DOHH2 (cell line): ENCODE measurements at regions not wholly inside any gene's neighbourhood (a gene's known extent, or its start where the extent isn't known, plus 50 kb on each side); places are given as distances from the start of the nearest gene placed in this dataset.

Experiments
- H3F3A ChIP-seq: fragments of 200-600 bp; sonication (generic), shearing (Covaris generic); 2 replicates; pipeline ENCODE4 v1.6.0; 2016; ENCODE audit warnings: antibody characterized with exemption, mild to moderate bottlenecking; ENCODE audit not compliant: control insufficient read depth, insufficient read depth
- H3K27ac ChIP-seq: fragments of 200-600 bp; sonication (generic); 2 replicates; pipeline ENCODE4 v1.5.1; 2014; ENCODE audit warnings: low read depth, mild to moderate bottlenecking, low read length, moderate library complexity
- H3K27me3 ChIP-seq: fragments of 200-600 bp; sonication (generic); 2 replicates; pipeline ENCODE4 v1.6.1; 2014; ENCODE audit warnings: mild to moderate bottlenecking, low read length, mixed read lengths; ENCODE audit not compliant: control insufficient read depth
- H3K36me3 ChIP-seq: fragments of 200-600 bp; sonication (generic); 2 replicates; pipeline ENCODE4 v1.6.1; 2014; ENCODE audit warnings: mild to moderate bottlenecking, low read length, moderate library complexity, mixed read lengths; ENCODE audit not compliant: control insufficient read depth
- H3K4me1 ChIP-seq: fragments of 200-600 bp; sonication (generic); 2 replicates; pipeline ENCODE4 v1.6.1; 2014; ENCODE audit warnings: mild to moderate bottlenecking, low read length, mixed read lengths; ENCODE audit not compliant: control insufficient read depth
- H3K4me2 ChIP-seq: fragments of 200-600 bp; sonication (generic); 2 replicates; pipeline ENCODE4 v1.6.0; 2014; ENCODE audit warnings: mild to moderate bottlenecking, low read length, moderate library complexity
- H3K4me3 ChIP-seq: fragments of 200-600 bp; sonication (generic); 2 replicates; pipeline ENCODE4 v1.5.1; 2014; ENCODE audit warnings: mild to moderate bottlenecking, low read length, mixed read lengths
- H3K79me2 ChIP-seq: fragments of 200-600 bp; sonication (generic); 2 replicates; pipeline ENCODE4 v1.6.1; 2014; ENCODE audit warnings: mild to moderate bottlenecking, low read length, mixed read lengths; ENCODE audit not compliant: control insufficient read depth
- H3K9me2 ChIP-seq: fragments of 200-600 bp; sonication (generic); replicated peaks from 2 replicates; pipeline ENCODE4 v1.6.1; 2014; ENCODE audit warnings: mild to moderate bottlenecking, low read length, mixed read lengths; ENCODE audit not compliant: control insufficient read depth
- H3K9me3 ChIP-seq: fragments of 200-600 bp; sonication (generic); 2 replicates; pipeline ENCODE4 v1.6.1; 2014; ENCODE audit warnings: antibody characterized with exemption, low read length, mixed read lengths; ENCODE audit not compliant: control insufficient read depth, insufficient read depth
- H4K20me1 ChIP-seq: fragments of 200-600 bp; sonication (generic); 2 replicates; pipeline ENCODE4 v1.6.0; 2014; ENCODE audit warnings: low read depth, mild to moderate bottlenecking, antibody characterized with exemption, low read length, moderate library complexity; ENCODE audit not compliant: control insufficient read depth, insufficient read depth
- CTCF ChIP-seq: fragments of 200-600 bp; sonication (generic); IDR thresholded peaks from one replicate; pipeline ENCODE4 v1.5.1; 2014; ENCODE audit warnings: antibody characterized with exemption, mild to moderate bottlenecking, low read depth, low read length; ENCODE audit not compliant: poor library complexity, severe bottlenecking
- EZH2phosphoT487 ChIP-seq: fragments of 200-600 bp; sonication (generic); IDR thresholded peaks from 2 replicates; pipeline ENCODE4 v1.6.1; 2017; ENCODE audit warnings: borderline replicate concordance, mild to moderate bottlenecking, antibody characterized with exemption, low read length, moderate library complexity, mixed read lengths

- Histone ChIP-seq H3K4me1 (no peaks in the 10 kb centered on the region), H3K36me3 (no peaks in the 10 kb centered on the region), H4K20me1 (no peaks in the 10 kb centered on the region), H3K9me2 (no peaks in the 10 kb centered on the region), H3K27me3 (no peaks in the 10 kb centered on the region), H3K4me3 (no peak overlapping the region), H3K4me2 (no peak overlapping the region), H3K27ac (no peak overlapping the region), H3K79me2 (no peaks in the 10 kb centered on the region), H3F3A (no peaks in the 10 kb centered on the region), H3K9me3 (no peaks in the 10 kb centered on the region)
- TF ChIP-seq CTCF = no peak
- no peak for TF ChIP-seq EZH2phosphoT487
Measured at GRCh38 chr2:192719629-192720028, 524.9 kb upstream of the TMEFF2 start.

DNA sequence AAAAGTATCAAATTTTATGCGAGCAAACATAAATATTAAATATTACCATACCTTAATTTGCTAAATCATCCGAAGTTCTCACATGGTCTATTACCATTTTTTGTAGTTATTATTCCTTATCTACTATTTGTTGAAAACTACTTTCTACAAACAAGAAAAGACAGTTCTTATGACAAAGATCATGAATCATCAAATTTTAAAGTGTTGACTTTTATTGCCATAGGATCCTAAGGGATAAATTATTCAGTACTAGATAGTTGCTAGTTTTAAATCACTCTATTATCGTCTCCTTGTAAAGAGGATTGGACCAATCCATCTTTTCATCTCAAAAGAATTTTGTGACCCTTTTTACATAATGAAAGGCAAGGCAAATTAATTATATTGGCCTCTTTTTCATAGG, 523.6 kb upstream of the TMEFF2 start:
- Histone ChIP-seq H3K9me2 (no peaks in the 10 kb centered on the region), H3K4me3 (no peak overlapping the region), H4K20me1 (no peaks in the 10 kb centered on the region), H3K4me1 (no peaks in the 10 kb centered on the region), H3K36me3 (no peaks in the 10 kb centered on the region), H3K27ac (no peak overlapping the region), H3K79me2 (no peaks in the 10 kb centered on the region), H3K4me2 (no peak overlapping the region), H3K9me3 (no peaks in the 10 kb centered on the region), H3K27me3 (no peaks in the 10 kb centered on the region), H3F3A (no peaks in the 10 kb centered on the region)
- TF ChIP-seq CTCF = no peak
- TF ChIP-seq EZH2phosphoT487 = no peak

DNA sequence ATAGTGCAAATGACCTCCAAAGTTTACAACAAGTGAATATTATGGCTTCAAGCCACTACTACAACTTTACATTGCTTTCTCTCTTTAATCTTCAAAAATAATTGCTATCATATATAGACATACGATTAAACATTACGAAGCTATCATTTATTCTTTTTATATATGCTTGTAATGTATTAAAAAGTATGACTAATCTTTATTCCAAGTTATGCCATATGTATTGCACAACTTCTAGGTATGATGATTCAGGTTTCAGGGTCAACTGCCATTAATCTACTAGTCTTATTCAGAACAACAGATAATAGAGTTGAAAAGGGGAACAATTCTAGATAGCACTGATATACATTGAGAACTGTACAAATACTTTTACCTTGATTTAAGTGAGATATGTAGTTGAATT, 506.2 kb upstream of the TMEFF2 start:
- Histone ChIP-seq H3K27ac (no peak overlapping the region), H3K9me3 (no peaks in the 10 kb centered on the region), H3K79me2 (no peaks in the 10 kb centered on the region), H3K4me2 (no peak overlapping the region), H3K9me2 (no peaks in the 10 kb centered on the region), H3K36me3 (no peaks in the 10 kb centered on the region), H3K4me3 (no peak overlapping the region), H3F3A (no peaks in the 10 kb centered on the region), H3K27me3 (no peaks in the 10 kb centered on the region), H4K20me1 (no peaks in the 10 kb centered on the region), H3K4me1 (no peaks in the 10 kb centered on the region)
- TF ChIP-seq CTCF = no peak
- no peak for TF ChIP-seq EZH2phosphoT487

DNA sequence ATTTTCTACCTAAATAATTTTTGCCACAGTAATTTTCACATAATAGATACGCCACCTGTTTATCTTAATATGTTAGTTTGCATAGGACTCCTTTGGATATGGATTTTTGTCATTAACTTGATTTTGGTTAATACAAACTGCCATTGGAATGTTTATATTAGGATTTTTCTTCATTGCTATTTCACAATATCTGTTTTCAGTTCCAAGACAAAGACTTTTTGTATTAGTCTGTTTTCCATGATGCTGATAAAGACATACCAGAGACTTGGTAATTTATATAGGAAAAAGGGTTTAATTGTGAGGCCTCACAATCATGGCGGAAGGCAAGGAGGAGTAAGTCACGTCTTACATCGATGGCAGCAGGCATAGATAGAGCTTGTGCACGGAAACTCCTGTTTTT, 503.1 kb upstream of the TMEFF2 start:
- no peaks in the 10 kb centered on the region for H3K36me3 ChIP-seq

More for the DNA sequence above, 503.1 kb upstream of the TMEFF2 start:
- Histone ChIP-seq H3K27ac (no peak overlapping the region), H3K4me1 (no peaks in the 10 kb centered on the region), H3K9me3 (no peaks in the 10 kb centered on the region), H3K4me2 (no peak overlapping the region), H3K4me3 (no peak overlapping the region), H3F3A (no peaks in the 10 kb centered on the region), H3K9me2 (no peaks in the 10 kb centered on the region), H4K20me1 (no peaks in the 10 kb centered on the region), H3K79me2 (no peaks in the 10 kb centered on the region), H3K27me3 (no peaks in the 10 kb centered on the region)
- no peak for TF ChIP-seq EZH2phosphoT487
- no peak for TF ChIP-seq CTCF
